ENCODE measurements at regions not wholly inside any gene's neighbourhood (a gene's known extent, or its start where the extent isn't known, plus 50 kb on each side); places are given as distances from the start of the nearest gene placed in this dataset.

DNA sequence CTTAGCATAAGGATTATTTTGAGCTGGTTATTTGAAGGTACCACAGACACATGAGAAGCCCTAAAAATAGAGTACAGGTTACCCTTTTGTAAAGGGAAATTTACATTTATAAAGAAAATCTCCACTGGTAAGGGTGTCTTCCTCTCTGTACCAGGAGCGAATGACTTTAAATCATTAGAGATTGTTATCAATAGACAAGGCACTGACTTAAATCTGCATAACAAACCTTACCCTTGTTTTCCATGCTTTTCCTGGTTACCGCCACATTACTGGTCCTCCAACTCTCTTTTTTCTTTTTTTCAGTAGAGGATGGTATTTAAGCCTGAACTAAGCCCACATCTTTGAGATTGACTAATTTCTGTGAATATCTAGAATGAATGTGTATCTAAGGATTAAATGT lies 129.8 kb downstream of the SLC7A11 start:
- Histone ChIP-seq H3K56ac (ENCODE audit: extremely low read depth, insufficient read depth, low read length) (no peak overlapping the region), H2AK5ac (ENCODE audit: low read depth, low read length) (no peak overlapping the region), H2AFZ (replicated peaks; ENCODE audit: low read length, poor library complexity) (no peak overlapping the region), H3K23ac (ENCODE audit: low read depth, low read length) (no peak overlapping the region), H3K4me1 (ENCODE audit: control insufficient read depth, insufficient read depth, low read length) (peaks cover 5% of the 10 kb centered on the region), H3K4me2 (ENCODE audit: low read depth, low read length) (no peak overlapping the region), H2BK120ac (ENCODE audit: low read depth, low read length) (no peak overlapping the region), H3K4me3 (ENCODE audit: insufficient read depth, low read depth, low read length) (no peak overlapping the region), H3K14ac (replicated peaks; ENCODE audit: low read depth, low read length) (no peak overlapping the region), H2BK15ac (ENCODE audit: low read depth, low read length) (no peak overlapping the region), H2BK5ac (ENCODE audit: low read depth, low read length, poor library complexity, severe bottlenecking) (no peak overlapping the region), H2AK9ac (replicated peaks; ENCODE audit: low read depth, low read length, poor library complexity) (no peak overlapping the region), H4K91ac (ENCODE audit: insufficient read depth, low read depth, low read length) (no peak overlapping the region), H3K27ac (ENCODE audit: insufficient read depth, low read length) (no peak overlapping the region), H3K79me1 (ENCODE audit: low read depth in 1 of 2, low read length in 2 of 2) (no peaks in the 10 kb centered on the region), H3K9me3 (ENCODE audit: control insufficient read depth, insufficient read depth, low read length) (no peaks in the 10 kb centered on the region; the same call in 1 of the 2 replicates), H3K36me3 (ENCODE audit: control insufficient read depth, insufficient read depth, low read length) (no peaks in the 10 kb centered on the region), H3K18ac (ENCODE audit: low read depth, low read length) (no peak overlapping the region), H3K4ac (ENCODE audit: low read depth, low read length) (no peak overlapping the region), H4K8ac (ENCODE audit: low read depth in 2 of 2, low read length in 2 of 2) (no peak overlapping the region), H3K27me3 (ENCODE audit: control insufficient read depth, insufficient read depth, low read length) (no peaks in the 10 kb centered on the region), H4K5ac (ENCODE audit: low read depth, low read length) (no peak overlapping the region), H3K9me1 (ENCODE audit: insufficient read depth, low read length) (0 out of 2 replicates have a peak, but pooled peaks cover 3% of the 10 kb centered on the region), H2BK20ac (ENCODE audit: low read depth, low read length) (no peak overlapping the region), H3K9ac (ENCODE audit: low read depth, low read length) (no peak overlapping the region), H4K20me1 (ENCODE audit: insufficient read depth, low read length) (no peaks in the 10 kb centered on the region)
- POLR2A ChIA-PET (ENCODE audit: unreplicated experiment): no interaction called here
- ATAC-seq (ENCODE audit: low read depth) (no peak), DNase-seq (no peak)
- dilution Hi-C loops (cut with HindIII; ENCODE audit: low sequenced_read_pairs, unreplicated experiment): no loop called here
- TF ChIP-seq BHLHE40 (IDR thresholded peaks at IDR 0.05; ENCODE audit: low read depth, low read length) (no peak), FOS (IDR thresholded peaks at IDR 0.05; ENCODE audit: low read depth, low read length) (no peak), MAFK (IDR thresholded peaks at IDR 0.05; ENCODE audit: low read depth, low read length) (no peak)
- TF ChIP-seq, protein P1, sequence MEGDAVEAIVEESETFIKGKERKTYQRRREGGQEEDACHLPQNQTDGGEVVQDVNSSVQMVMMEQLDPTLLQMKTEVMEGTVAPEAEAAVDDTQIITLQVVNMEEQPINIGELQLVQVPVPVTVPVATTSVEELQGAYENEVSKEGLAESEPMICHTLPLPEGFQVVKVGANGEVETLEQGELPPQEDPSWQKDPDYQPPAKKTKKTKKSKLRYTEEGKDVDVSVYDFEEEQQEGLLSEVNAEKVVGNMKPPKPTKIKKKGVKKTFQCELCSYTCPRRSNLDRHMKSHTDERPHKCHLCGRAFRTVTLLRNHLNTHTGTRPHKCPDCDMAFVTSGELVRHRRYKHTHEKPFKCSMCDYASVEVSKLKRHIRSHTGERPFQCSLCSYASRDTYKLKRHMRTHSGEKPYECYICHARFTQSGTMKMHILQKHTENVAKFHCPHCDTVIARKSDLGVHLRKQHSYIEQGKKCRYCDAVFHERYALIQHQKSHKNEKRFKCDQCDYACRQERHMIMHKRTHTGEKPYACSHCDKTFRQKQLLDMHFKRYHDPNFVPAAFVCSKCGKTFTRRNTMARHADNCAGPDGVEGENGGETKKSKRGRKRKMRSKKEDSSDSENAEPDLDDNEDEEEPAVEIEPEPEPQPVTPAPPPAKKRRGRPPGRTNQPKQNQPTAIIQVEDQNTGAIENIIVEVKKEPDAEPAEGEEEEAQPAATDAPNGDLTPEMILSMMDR (conservative IDR thresholded peaks at IDR 0.05; ENCODE audit: low read depth, low read length): no peak
- CTCF ChIA-PET: no interaction called here
- WGBS, 2 experiments (ENCODE audit: extremely low coverage in 2 of 2, insufficient read length in 1 of 2): no CpG with 5 or more reads among the region's 2 CpGs
- no TSS peak for BruUV-seq (replicated peaks)
- intact Hi-C loops (cut with micrococcal nuclease): no loop called here
- in situ Hi-C loops (cut with MboI; ENCODE audit: low sequenced_read_pairs): no loop called here

Measured in IMR-90 (cell line).